ENCODE measurements at regions not wholly inside any gene's neighbourhood (a gene's known extent, or its start where the extent isn't known, plus 50 kb on each side); places are given as distances from the start of the nearest gene placed in this dataset.
"Not testable (repeated sequence)": the region's sequence is repeated elsewhere in the genome, so short reads cannot be mapped to it uniquely, and the experiment has no call there.

DNA sequence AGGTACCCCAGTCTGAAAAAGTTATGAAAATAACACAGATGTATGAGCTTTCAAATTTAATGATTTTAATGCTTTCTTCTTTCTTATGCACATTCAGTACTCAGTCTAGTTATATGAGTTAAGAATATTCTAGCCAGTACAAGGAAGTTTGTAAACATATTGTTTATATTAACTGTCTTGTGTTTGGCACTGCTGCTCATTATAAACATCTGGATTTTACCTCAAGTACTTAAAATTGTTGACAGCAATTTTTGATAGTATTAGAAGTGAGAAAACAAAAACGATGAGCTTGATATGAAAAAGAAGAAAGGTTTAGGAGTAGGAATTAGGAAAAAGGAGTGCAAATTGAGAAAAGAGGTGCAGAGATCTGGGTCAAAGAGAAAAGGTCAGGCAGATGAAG lies 293.3 kb downstream of the C3orf38 start:
- no peak overlapping the region for H3K4me3 Mint-ChIP-seq (ENCODE audit: low read depth)
- no peak overlapping the region for H3K27ac Mint-ChIP-seq
- no peak for DNase-seq (ENCODE audit: low spot score)
- no peaks in the 10 kb centered on the region for H3K4me1 Mint-ChIP-seq (ENCODE audit: low read depth)
- no peaks in the 10 kb centered on the region for H3K36me3 Mint-ChIP-seq (ENCODE audit: low read depth)
- intact Hi-C loops (cut with micrococcal nuclease), result no loop called here
- H3K9me3 Mint-ChIP-seq, result no peaks in the 10 kb centered on the region
- H3K27me3 Mint-ChIP-seq (ENCODE audit: low read depth), result no peaks in the 10 kb centered on the region

DNA sequence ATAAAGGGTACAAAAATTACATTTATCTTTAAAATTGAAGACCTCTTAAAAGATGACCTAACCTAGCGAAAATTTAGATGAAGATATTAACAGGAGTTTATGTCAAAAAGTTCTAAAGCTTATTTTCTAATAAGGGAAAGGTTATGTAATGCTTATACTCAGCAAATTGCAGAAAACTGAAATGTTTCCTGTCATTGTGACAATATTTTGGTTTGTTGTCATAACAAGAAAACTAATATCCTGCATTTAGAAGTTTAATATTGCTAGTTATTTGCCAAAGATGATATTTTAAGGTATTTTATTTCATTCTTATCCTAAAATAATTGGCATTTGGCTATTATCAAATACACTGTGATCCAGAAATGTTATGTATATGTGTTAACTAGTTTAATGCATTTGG lies 294.5 kb downstream of the C3orf38 start:
- H3K4me3 Mint-ChIP-seq (ENCODE audit: low read depth), result no peak overlapping the region
- intact Hi-C loops (cut with micrococcal nuclease), result no loop called here

GRCh38 chr3:88452228-88452627 lies 302.5 kb downstream of the C3orf38 start:
- H3K9me3 Mint-ChIP-seq, result peaks cover 6% of the 10 kb centered on the region
- intact Hi-C loops (cut with micrococcal nuclease), result no loop called here
- H3K27me3 Mint-ChIP-seq (ENCODE audit: low read depth), result no peaks in the 10 kb centered on the region
- H3K4me1 Mint-ChIP-seq (ENCODE audit: low read depth), result no peaks in the 10 kb centered on the region
- no peak overlapping the region for H3K27ac Mint-ChIP-seq
- no peaks in the 10 kb centered on the region for H3K36me3 Mint-ChIP-seq (ENCODE audit: low read depth)
- H3K4me3 Mint-ChIP-seq (ENCODE audit: low read depth), result no peak overlapping the region
- no peak for DNase-seq (ENCODE audit: low spot score)

More for the DNA sequence above, 294.5 kb downstream of the C3orf38 start:
- no peaks in the 10 kb centered on the region for H3K4me1 Mint-ChIP-seq (ENCODE audit: low read depth)
- no peaks in the 10 kb centered on the region for H3K9me3 Mint-ChIP-seq
- no peak for DNase-seq (ENCODE audit: low spot score)
- no peaks in the 10 kb centered on the region for H3K36me3 Mint-ChIP-seq (ENCODE audit: low read depth)
- H3K27ac Mint-ChIP-seq, result no peak overlapping the region
- H3K27me3 Mint-ChIP-seq (ENCODE audit: low read depth), result no peaks in the 10 kb centered on the region

DNA sequence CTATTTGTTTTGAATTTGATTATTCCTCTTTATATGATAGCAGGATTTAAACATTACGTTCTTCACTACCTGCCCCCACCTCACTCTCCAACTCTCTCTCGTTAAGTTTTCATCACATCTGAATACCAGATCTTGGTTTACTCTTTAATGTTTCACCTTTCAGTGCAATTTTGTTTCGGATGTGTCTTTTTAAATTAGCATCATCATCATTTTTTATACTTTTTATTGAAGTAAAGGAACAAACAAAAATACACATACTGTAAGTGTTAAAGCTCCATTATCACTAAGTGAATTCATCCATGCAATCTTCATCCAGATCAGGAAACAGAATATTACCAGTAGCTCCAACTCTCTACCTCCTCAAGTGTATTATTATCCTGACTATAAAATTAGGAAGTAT lies 310.6 kb downstream of the C3orf38 start:
- Mint-ChIP-seq H3K36me3 (ENCODE audit: low read depth) (no peaks in the 10 kb centered on the region), H3K27ac (no peak overlapping the region), H3K9me3 (peaks cover 11% of the 10 kb centered on the region), H3K27me3 (ENCODE audit: low read depth) (no peaks in the 10 kb centered on the region), H3K4me3 (ENCODE audit: low read depth) (no peak overlapping the region), H3K4me1 (ENCODE audit: low read depth) (no peaks in the 10 kb centered on the region)
- no peak for DNase-seq (ENCODE audit: low spot score)
- intact Hi-C loops (cut with micrococcal nuclease), result no loop called here

- Mint-ChIP-seq H3K36me3 (ENCODE audit: low read depth) (no peaks in the 10 kb centered on the region), H3K4me1 (ENCODE audit: low read depth) (no peaks in the 10 kb centered on the region), H3K9me3 (peaks cover 9% of the 10 kb centered on the region), H3K27ac (no peak overlapping the region), H3K4me3 (ENCODE audit: low read depth) (no peak overlapping the region), H3K27me3 (ENCODE audit: low read depth) (no peaks in the 10 kb centered on the region)
- DNase-seq (ENCODE audit: low spot score), result no peak
- intact Hi-C loops (cut with micrococcal nuclease), result no loop called here
Observed at GRCh38 chr3:88462230-88462629, 312.5 kb downstream of the C3orf38 start.

DNA sequence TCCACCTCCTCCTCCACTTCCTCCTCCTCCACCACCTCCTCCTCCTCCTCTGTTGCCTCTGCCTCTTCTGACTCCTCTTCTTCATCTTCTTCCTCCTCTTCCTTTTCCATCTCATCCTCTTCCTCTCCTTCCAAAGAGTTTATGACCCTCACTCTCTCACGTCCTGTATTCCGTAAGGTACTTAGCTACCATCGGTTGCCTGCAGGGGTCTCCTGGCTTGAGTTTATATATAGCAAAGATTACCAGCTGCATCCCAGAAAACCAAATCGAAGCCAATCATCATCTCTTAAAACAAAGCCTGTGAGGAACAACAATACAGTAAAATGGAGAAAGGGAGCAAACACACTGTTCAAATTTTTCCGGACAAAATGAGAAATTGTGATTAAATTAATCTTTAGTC lies 317.4 kb downstream of the C3orf38 start:
- Mint-ChIP-seq H3K9me3 (peaks cover 5% of the 10 kb centered on the region), H3K4me3 (ENCODE audit: low read depth) (no peak overlapping the region), H3K27me3 (ENCODE audit: low read depth) (no peaks in the 10 kb centered on the region), H3K4me1 (ENCODE audit: low read depth) (no peaks in the 10 kb centered on the region), H3K36me3 (ENCODE audit: low read depth) (no peaks in the 10 kb centered on the region), H3K27ac (no peak overlapping the region)
- DNase-seq (ENCODE audit: low spot score), result no peak
- intact Hi-C loops (cut with micrococcal nuclease), result no loop called here

DNA sequence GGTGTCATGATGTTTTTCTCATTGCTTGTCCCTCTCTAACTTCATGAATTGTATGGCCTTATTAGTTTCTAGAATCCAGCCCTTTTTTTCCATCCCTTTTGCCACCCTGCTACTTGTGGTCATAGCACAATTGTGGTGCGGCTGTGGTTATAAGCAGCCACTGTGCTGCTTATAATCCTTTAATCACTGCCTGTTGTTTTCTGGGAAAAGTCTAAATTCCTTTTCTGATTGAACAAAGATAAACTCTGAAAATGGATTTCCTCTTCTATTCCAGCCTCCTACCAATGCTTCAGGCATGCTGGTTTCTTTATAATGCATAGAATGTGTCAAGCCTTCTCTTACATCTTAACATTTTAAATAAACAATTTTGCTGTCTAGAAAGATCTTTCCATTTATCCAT lies 319.5 kb downstream of the C3orf38 start:
- Mint-ChIP-seq H3K27ac (no peak overlapping the region), H3K27me3 (ENCODE audit: low read depth) (no peaks in the 10 kb centered on the region), H3K9me3 (peaks cover 5% of the 10 kb centered on the region), H3K36me3 (ENCODE audit: low read depth) (no peaks in the 10 kb centered on the region), H3K4me1 (ENCODE audit: low read depth) (no peaks in the 10 kb centered on the region), H3K4me3 (ENCODE audit: low read depth) (no peak overlapping the region)
- no peak for DNase-seq (ENCODE audit: low spot score)
- intact Hi-C loops (cut with micrococcal nuclease), result no loop called here

- intact Hi-C loops (cut with micrococcal nuclease), result no loop called here
- H3K4me1 Mint-ChIP-seq (ENCODE audit: low read depth), result no peaks in the 10 kb centered on the region
- DNase-seq (ENCODE audit: low spot score), result no peak
- no peaks in the 10 kb centered on the region for H3K9me3 Mint-ChIP-seq
- H3K4me3 Mint-ChIP-seq (ENCODE audit: low read depth), result no peak overlapping the region
- H3K27me3 Mint-ChIP-seq (ENCODE audit: low read depth), result no peaks in the 10 kb centered on the region
- H3K36me3 Mint-ChIP-seq (ENCODE audit: low read depth), result no peaks in the 10 kb centered on the region
- no peak overlapping the region for H3K27ac Mint-ChIP-seq
Observed at GRCh38 chr3:88478460-88478859, 328.7 kb downstream of the C3orf38 start.

DNA sequence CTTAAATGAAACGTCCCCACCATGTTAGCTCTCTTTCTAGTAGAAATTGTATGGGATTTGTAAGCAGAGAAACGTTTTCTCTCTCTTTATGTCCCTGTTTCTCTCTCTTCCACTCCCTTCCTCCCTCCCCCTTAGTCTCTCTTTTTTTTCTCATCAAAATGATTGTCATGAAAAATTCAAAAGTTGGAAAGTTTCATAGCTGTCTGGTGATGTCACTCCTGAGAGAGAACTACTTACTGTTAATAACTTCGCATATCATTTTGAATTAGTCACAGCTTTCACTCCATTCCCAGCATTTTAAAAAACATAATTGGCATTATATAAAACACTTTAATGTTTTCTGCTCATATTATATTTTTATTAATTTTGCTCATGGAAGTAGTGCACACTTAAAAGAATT lies 331.1 kb downstream of the C3orf38 start:
- intact Hi-C loops (cut with micrococcal nuclease), result no loop called here
- Mint-ChIP-seq H3K27ac (no peak overlapping the region), H3K9me3 (no peaks in the 10 kb centered on the region), H3K36me3 (ENCODE audit: low read depth) (no peaks in the 10 kb centered on the region), H3K4me3 (ENCODE audit: low read depth) (no peak overlapping the region), H3K4me1 (ENCODE audit: low read depth) (peaks cover 4% of the 10 kb centered on the region), H3K27me3 (ENCODE audit: low read depth) (no peaks in the 10 kb centered on the region)
- no peak for DNase-seq (ENCODE audit: low spot score)

DNA sequence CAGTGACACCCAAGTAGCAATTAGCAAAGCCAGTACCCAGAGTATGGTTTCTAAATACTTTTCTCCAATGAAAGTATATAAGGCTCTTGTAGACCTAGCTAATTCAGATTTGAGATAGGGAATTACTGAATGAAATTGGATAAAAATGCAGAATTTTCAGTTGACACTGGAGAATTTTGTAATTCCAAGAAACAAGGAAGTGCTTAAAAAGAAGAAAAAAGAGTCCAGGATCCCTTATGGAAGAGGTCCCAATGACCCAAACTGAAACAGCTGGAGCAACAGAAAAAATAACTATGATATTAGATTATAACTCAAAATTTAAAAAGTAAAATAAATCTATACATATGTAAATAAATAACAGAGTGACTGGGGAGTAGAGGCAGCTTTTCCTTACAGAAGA lies 335.2 kb downstream of the C3orf38 start:
- intact Hi-C loops (cut with micrococcal nuclease), result no loop called here
- Mint-ChIP-seq H3K4me3 (ENCODE audit: low read depth) (no peak overlapping the region), H3K9me3 (no peaks in the 10 kb centered on the region), H3K36me3 (ENCODE audit: low read depth) (no peaks in the 10 kb centered on the region), H3K27ac (no peak overlapping the region), H3K27me3 (ENCODE audit: low read depth) (no peaks in the 10 kb centered on the region), H3K4me1 (ENCODE audit: low read depth) (peaks cover 4% of the 10 kb centered on the region)
- no peak for DNase-seq (ENCODE audit: low spot score)

GRCh38 chr3:88508818-88509217 lies 359.1 kb downstream of the C3orf38 start:
- H3K27ac Mint-ChIP-seq; H3K4me3 Mint-ChIP-seq (ENCODE audit: low read depth); H3K4me1 Mint-ChIP-seq (ENCODE audit: low read depth); H3K36me3 Mint-ChIP-seq (ENCODE audit: low read depth); H3K9me3 Mint-ChIP-seq; H3K27me3 Mint-ChIP-seq (ENCODE audit: low read depth); DNase-seq (ENCODE audit: low spot score); intact Hi-C loops (cut with micrococcal nuclease): not testable (repeated sequence)

- Mint-ChIP-seq H3K9me3 (peaks cover 7% of the 10 kb centered on the region), H3K27me3 (ENCODE audit: low read depth) (no peaks in the 10 kb centered on the region), H3K36me3 (ENCODE audit: low read depth) (no peaks in the 10 kb centered on the region), H3K27ac (no peak overlapping the region), H3K4me3 (ENCODE audit: low read depth) (no peak overlapping the region), H3K4me1 (ENCODE audit: low read depth) (no peaks in the 10 kb centered on the region)
- DNase-seq (ENCODE audit: low spot score), result no peak
- intact Hi-C loops (cut with micrococcal nuclease), result no loop called here
Observed at GRCh38 chr3:88509582-88509981, 359.8 kb downstream of the C3orf38 start.

- intact Hi-C loops (cut with micrococcal nuclease), result loop anchor here (5.0 kb wide), 1 partner anchor 49 kb away; no protein-coding TSS in a partner anchor
- DNase-seq (ENCODE audit: low spot score), result no peak
- H3K27me3 Mint-ChIP-seq (ENCODE audit: low read depth), result no peaks in the 10 kb centered on the region
- H3K36me3 Mint-ChIP-seq (ENCODE audit: low read depth), result no peaks in the 10 kb centered on the region
- H3K4me3 Mint-ChIP-seq (ENCODE audit: low read depth), result no peak overlapping the region
- no peak overlapping the region for H3K27ac Mint-ChIP-seq
- peaks cover 13% of the 10 kb centered on the region for H3K9me3 Mint-ChIP-seq
- H3K4me1 Mint-ChIP-seq (ENCODE audit: low read depth), result no peaks in the 10 kb centered on the region
Observed at GRCh38 chr3:88528494-88528893, 378.7 kb downstream of the C3orf38 start.

GRCh38 chr3:88534534-88534933 lies 384.8 kb downstream of the C3orf38 start:
- no peak for DNase-seq (ENCODE audit: low spot score)
- Mint-ChIP-seq H3K4me3 (ENCODE audit: low read depth) (no peak overlapping the region), H3K27me3 (ENCODE audit: low read depth) (no peaks in the 10 kb centered on the region), H3K4me1 (ENCODE audit: low read depth) (no peaks in the 10 kb centered on the region), H3K27ac (no peak overlapping the region), H3K9me3 (no peaks in the 10 kb centered on the region), H3K36me3 (ENCODE audit: low read depth) (no peaks in the 10 kb centered on the region)
- intact Hi-C loops (cut with micrococcal nuclease), result no loop called here

Data from activated T-helper 2 cell treated with anti-CD3 and anti-CD28 coated beads, Interferon-gamma antibody, Interleukin-2, Interleukin-4, amounts not matched to agents 10 μg/mL and 5 μg/mL and 100 μg/mL, durations not matched to agents 14 hours and 24 hours and 36 hours (primary cell).